ENCODE measurements at regions not wholly inside any gene's neighbourhood (a gene's known extent, or its start where the extent isn't known, plus 50 kb on each side); places are given as distances from the start of the nearest gene placed in this dataset.

DNA sequence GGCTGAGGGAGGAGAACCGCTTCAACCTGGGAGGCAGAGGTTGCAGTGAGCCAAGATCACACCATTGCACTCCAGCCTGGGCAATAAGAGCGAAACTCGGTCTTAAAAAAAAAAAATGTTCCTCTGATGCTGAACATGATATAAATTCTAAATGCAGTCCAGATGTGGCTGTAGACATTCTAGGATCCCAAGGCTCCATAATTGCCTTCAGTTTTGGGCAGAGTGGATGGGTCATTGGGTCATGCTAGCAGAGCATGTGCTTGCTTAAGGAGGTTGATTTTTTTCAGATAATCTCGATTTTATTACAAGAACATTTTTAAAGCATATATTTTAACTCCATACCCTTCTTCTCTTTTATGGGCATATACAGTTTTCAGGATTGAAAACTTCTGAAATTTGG, 112.0 kb downstream of the UTRN start (continued):
- TF ChIP-seq, protein P1, sequence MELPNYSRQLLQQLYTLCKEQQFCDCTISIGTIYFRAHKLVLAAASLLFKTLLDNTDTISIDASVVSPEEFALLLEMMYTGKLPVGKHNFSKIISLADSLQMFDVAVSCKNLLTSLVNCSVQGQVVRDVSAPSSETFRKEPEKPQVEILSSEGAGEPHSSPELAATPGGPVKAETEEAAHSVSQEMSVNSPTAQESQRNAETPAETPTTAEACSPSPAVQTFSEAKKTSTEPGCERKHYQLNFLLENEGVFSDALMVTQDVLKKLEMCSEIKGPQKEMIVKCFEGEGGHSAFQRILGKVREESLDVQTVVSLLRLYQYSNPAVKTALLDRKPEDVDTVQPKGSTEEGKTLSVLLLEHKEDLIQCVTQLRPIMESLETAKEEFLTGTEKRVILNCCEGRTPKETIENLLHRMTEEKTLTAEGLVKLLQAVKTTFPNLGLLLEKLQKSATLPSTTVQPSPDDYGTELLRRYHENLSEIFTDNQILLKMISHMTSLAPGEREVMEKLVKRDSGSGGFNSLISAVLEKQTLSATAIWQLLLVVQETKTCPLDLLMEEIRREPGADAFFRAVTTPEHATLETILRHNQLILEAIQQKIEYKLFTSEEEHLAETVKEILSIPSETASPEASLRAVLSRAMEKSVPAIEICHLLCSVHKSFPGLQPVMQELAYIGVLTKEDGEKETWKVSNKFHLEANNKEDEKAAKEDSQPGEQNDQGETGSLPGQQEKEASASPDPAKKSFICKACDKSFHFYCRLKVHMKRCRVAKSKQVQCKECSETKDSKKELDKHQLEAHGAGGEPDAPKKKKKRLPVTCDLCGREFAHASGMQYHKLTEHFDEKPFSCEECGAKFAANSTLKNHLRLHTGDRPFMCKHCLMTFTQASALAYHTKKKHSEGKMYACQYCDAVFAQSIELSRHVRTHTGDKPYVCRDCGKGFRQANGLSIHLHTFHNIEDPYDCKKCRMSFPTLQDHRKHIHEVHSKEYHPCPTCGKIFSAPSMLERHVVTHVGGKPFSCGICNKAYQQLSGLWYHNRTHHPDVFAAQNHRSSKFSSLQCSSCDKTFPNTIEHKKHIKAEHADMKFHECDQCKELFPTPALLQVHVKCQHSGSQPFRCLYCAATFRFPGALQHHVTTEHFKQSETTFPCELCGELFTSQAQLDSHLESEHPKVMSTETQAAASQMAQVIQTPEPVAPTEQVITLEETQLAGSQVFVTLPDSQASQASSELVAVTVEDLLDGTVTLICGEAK (IDR thresholded peaks at IDR 0.05) = no peak
- TF ChIP-seq, protein P1 (CRISPR knock-in tag; IDR thresholded peaks at IDR 0.05) = no peak
- TF ChIP-seq, protein P2, sequence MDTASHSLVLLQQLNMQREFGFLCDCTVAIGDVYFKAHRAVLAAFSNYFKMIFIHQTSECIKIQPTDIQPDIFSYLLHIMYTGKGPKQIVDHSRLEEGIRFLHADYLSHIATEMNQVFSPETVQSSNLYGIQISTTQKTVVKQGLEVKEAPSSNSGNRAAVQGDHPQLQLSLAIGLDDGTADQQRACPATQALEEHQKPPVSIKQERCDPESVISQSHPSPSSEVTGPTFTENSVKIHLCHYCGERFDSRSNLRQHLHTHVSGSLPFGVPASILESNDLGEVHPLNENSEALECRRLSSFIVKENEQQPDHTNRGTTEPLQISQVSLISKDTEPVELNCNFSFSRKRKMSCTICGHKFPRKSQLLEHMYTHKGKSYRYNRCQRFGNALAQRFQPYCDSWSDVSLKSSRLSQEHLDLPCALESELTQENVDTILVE (CRISPR knock-in tag; IDR thresholded peaks at IDR 0.05) = no peak
- TF ChIP-seq ETV6 (CRISPR knock-in tag; conservative IDR thresholded peaks at IDR 0.05) = no peak
- TF ChIP-seq ZNF34 (CRISPR knock-in tag; IDR thresholded peaks at IDR 0.05; ENCODE audit: borderline replicate concordance) = no peak
- TF ChIP-seq, protein P3, sequence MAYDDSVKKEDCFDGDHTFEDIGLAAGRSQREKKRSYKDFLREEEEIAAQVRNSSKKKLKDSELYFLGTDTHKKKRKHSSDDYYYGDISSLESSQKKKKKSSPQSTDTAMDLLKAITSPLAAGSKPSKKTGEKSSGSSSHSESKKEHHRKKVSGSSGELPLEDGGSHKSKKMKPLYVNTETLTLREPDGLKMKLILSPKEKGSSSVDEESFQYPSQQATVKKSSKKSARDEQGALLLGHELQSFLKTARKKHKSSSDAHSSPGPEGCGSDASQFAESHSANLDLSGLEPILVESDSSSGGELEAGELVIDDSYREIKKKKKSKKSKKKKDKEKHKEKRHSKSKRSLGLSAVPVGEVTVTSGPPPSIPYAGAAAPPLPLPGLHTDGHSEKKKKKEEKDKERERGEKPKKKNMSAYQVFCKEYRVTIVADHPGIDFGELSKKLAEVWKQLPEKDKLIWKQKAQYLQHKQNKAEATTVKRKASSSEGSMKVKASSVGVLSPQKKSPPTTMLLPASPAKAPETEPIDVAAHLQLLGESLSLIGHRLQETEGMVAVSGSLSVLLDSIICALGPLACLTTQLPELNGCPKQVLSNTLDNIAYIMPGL (CRISPR knock-in tag; IDR thresholded peaks at IDR 0.05; ENCODE audit: borderline replicate concordance in 1 of 2, low read depth in 1 of 2) = no peak

Measured in HepG2 (cell line).